IMR-90 (cell line): ENCODE measurements at regions not wholly inside any gene's neighbourhood (a gene's known extent, or its start where the extent isn't known, plus 50 kb on each side); places are given as distances from the start of the nearest gene placed in this dataset.

ENCODE experiments used
- BHLHE40 ChIP-seq: fragments of 150-350 bp; IDR thresholded peaks from 2 replicates; pipeline ENCODE4 v1.6.1; 2016; ENCODE audit warnings: mild to moderate bottlenecking, low read depth, low read length
- CEBPB ChIP-seq: IDR thresholded peaks from 2 replicates; pipeline ENCODE4 v1.6.1; 2012; ENCODE audit warnings: low read depth, low read length, improper control_type of control experiment
- CHD1 ChIP-seq: IDR thresholded peaks from 2 replicates; pipeline ENCODE4 v1.6.1; 2012; ENCODE audit warnings: low read depth, low read length, improper control_type of control experiment
- MAFK ChIP-seq: IDR thresholded peaks from 2 replicates; pipeline ENCODE4 v1.6.1; 2012; ENCODE audit warnings: low read depth, low read length, improper control_type of control experiment
- MXI1 ChIP-seq: IDR thresholded peaks from 2 replicates; pipeline ENCODE4 v1.6.1; 2012; ENCODE audit warnings: low read depth, mild to moderate bottlenecking, low read length, moderate library complexity, borderline replicate concordance
- NFE2L2 ChIP-seq: fragments of 150-350 bp; IDR thresholded peaks from 2 replicates; pipeline ENCODE4 v1.6.1; 2016; ENCODE audit warnings: low read depth, mild to moderate bottlenecking, low read length
- POLR2A ChIP-seq: IDR thresholded peaks from 2 replicates; pipeline ENCODE4 v1.6.1; 2012; ENCODE audit warnings: mild to moderate bottlenecking, low read depth, low read length
- SMC3 ChIP-seq: fragments of 150-350 bp; IDR thresholded peaks from 2 replicates; pipeline ENCODE4 v1.6.1; 2016; ENCODE audit warnings: low read depth, mild to moderate bottlenecking, antibody characterized with exemption, low read length, moderate library complexity
- USF2 ChIP-seq: fragments of 150-350 bp; IDR thresholded peaks from 2 replicates; pipeline ENCODE4 v1.6.1; 2017; ENCODE audit warnings: mild to moderate bottlenecking, antibody characterized with exemption, low read length, low read depth
- TF ChIP-seq, protein P1 (sequence below): conservative IDR thresholded peaks from 2 replicates; pipeline ENCODE4 v1.5.1; 2012; ENCODE audit warnings: mild to moderate bottlenecking, low read depth, low read length, improper control_type of control experiment

DNA sequence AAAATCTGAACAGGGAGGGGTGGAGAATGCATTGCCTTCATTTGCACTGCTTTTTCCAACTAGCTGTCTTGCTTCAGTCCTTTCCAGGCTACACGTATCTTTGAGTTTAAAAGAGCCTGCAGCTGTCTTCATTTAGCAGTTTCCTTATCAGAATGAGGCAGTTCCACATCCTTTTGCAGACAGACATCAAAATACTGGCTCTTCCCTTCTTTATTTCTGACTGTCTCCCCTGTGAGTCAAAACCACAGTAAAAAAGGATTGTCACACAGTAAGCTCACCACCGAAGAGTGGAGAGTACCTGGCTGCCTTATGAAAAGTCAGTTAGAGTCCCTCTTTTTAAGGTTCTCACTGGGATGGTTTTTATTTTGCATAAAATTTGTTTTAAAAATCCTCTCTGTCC, 205.5 kb upstream of the CD96 start:
- no peak for TF ChIP-seq CHD1
- no peak for TF ChIP-seq USF2
- TF ChIP-seq POLR2A, result no peak
- TF ChIP-seq, protein P1, sequence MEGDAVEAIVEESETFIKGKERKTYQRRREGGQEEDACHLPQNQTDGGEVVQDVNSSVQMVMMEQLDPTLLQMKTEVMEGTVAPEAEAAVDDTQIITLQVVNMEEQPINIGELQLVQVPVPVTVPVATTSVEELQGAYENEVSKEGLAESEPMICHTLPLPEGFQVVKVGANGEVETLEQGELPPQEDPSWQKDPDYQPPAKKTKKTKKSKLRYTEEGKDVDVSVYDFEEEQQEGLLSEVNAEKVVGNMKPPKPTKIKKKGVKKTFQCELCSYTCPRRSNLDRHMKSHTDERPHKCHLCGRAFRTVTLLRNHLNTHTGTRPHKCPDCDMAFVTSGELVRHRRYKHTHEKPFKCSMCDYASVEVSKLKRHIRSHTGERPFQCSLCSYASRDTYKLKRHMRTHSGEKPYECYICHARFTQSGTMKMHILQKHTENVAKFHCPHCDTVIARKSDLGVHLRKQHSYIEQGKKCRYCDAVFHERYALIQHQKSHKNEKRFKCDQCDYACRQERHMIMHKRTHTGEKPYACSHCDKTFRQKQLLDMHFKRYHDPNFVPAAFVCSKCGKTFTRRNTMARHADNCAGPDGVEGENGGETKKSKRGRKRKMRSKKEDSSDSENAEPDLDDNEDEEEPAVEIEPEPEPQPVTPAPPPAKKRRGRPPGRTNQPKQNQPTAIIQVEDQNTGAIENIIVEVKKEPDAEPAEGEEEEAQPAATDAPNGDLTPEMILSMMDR, result no peak
- TF ChIP-seq MAFK, result no peak
- TF ChIP-seq BHLHE40, result no peak
- no peak for TF ChIP-seq CEBPB
- no peak for TF ChIP-seq SMC3
- no peak for TF ChIP-seq MXI1
- no peak for TF ChIP-seq NFE2L2
